CD14-positive monocyte (primary cell): ENCODE measurements at regions not wholly inside any gene's neighbourhood (a gene's known extent, or its start where the extent isn't known, plus 50 kb on each side); places are given as distances from the start of the nearest gene placed in this dataset.

Source experiments
- DNase-seq, 3 donors: peaks; one replicate each; pipeline ENCODE4 v3.0.0-alpha.2; 2011 to 2022
- H2AFZ ChIP-seq: 2 replicates; pipeline ENCODE4 v1.6.0; 2012; ENCODE audit warnings: mild to moderate bottlenecking, low read depth, low read length, inconsistent platforms; ENCODE audit not compliant: insufficient read depth, poor library complexity, severe bottlenecking
- H3K27ac ChIP-seq, 2 donors: 1 replicate in 1 of 2; 2 replicates in 1 of 2; pipeline ENCODE4 v1.5.1; 2012 to 2013; ENCODE audit warnings: low read length in 2 of 2, control low read depth in 1 of 2, inconsistent platforms in 1 of 2, low read depth in 1 of 2, mild to moderate bottlenecking in 1 of 2
- H3K27me3 ChIP-seq, 2 donors: one replicate each; pipeline versions ENCODE4 v1.6.0 to v1.6.1; 2011 to 2013; ENCODE audit warnings: low read length in 2 of 2; ENCODE audit not compliant: control insufficient read depth in 2 of 2, insufficient read depth in 2 of 2
- H3K36me3 ChIP-seq, 2 donors: replicated peaks in 1 of 2; 1 replicate in 1 of 2; 2 replicates in 1 of 2; pipeline versions ENCODE4 v1.5.1 to v1.6.1; 2012 to 2013; ENCODE audit warnings: low read length in 2 of 2, control low read depth in 1 of 2, inconsistent platforms in 1 of 2, mild to moderate bottlenecking in 1 of 2; ENCODE audit not compliant: insufficient read depth in 2 of 2, control insufficient read depth in 1 of 2
- H3K4me1 ChIP-seq, 2 donors: 1 replicate in 1 of 2; 2 replicates in 1 of 2; pipeline versions ENCODE4 v1.5.1 to v1.6.1; 2012 to 2013; ENCODE audit warnings: low read length in 2 of 2, control low read depth in 1 of 2, inconsistent platforms in 1 of 2, mild to moderate bottlenecking in 1 of 2, moderate library complexity in 1 of 2; ENCODE audit not compliant: insufficient read depth in 2 of 2, control insufficient read depth in 1 of 2
- H3K4me2 ChIP-seq: replicated peaks from 2 replicates; pipeline ENCODE3; 2012; ENCODE audit warnings: low read length, moderate library complexity, mild to moderate bottlenecking; ENCODE audit not compliant: poor library complexity, severe bottlenecking; ENCODE audit errors: extremely low read depth
- H3K4me3 ChIP-seq, 3 experiments: fragments of 200-600 bp in 1 of 3; sonication (generic) in 1 of 3; replicated peaks in 1 of 3; 1 replicate in 2 of 3; 2 replicates in 1 of 3; pipeline ENCODE4 v1.5.1; 2011 to 2013; ENCODE audit warnings: low read length in 3 of 3, mild to moderate bottlenecking in 3 of 3, control low read depth in 2 of 3, low read depth in 2 of 3, inconsistent platforms in 1 of 3, moderate library complexity in 1 of 3
- H3K79me2 ChIP-seq: 2 replicates; pipeline ENCODE4 v1.6.0; 2012; ENCODE audit warnings: mild to moderate bottlenecking, control low read depth, inconsistent platforms, low read length, moderate library complexity; ENCODE audit not compliant: insufficient read depth
- H3K9ac ChIP-seq: 2 replicates; pipeline ENCODE4 v1.6.0; 2017; ENCODE audit warnings: low read length, mild to moderate bottlenecking; ENCODE audit not compliant: insufficient read depth, poor library complexity, severe bottlenecking
- H3K9me3 ChIP-seq, 2 donors: replicated peaks in 1 of 2; 1 replicate in 1 of 2; 2 replicates in 1 of 2; pipeline versions ENCODE4 v1.5.1 to v1.6.1; 2012 to 2013; ENCODE audit warnings: low read length in 2 of 2, control low read depth in 1 of 2; ENCODE audit not compliant: control insufficient read depth in 1 of 2, insufficient read depth in 1 of 2
- H4K20me1 ChIP-seq: 2 replicates; pipeline ENCODE4 v1.6.0; 2012; ENCODE audit warnings: mild to moderate bottlenecking, low read length, control low read depth, moderate library complexity; ENCODE audit not compliant: insufficient read depth
- H3K27ac Mint-ChIP-seq, 7 donors: one replicate each; pipeline ENCODE4 v1.8.0; 2020; ENCODE audit warnings: mild to moderate bottlenecking in 7 of 7, mixed read lengths in 7 of 7, moderate library complexity in 6 of 7, inconsistent platforms in 2 of 7
- H3K27me3 Mint-ChIP-seq, 3 donors: one replicate each; pipeline ENCODE4 v1.8.0; 2021 to 2022; ENCODE audit warnings: low read depth in 3 of 3, mild to moderate bottlenecking in 3 of 3, mixed read lengths in 3 of 3, moderate library complexity in 3 of 3, inconsistent platforms in 1 of 3
- H3K36me3 Mint-ChIP-seq, 2 donors: one replicate each; pipeline ENCODE4 v1.8.0; 2020; ENCODE audit warnings: mixed read lengths in 2 of 2, inconsistent platforms in 1 of 2, mild to moderate bottlenecking in 1 of 2
- H3K4me1 Mint-ChIP-seq: one replicate; pipeline ENCODE4 v1.8.0; 2020; ENCODE audit warnings: mild to moderate bottlenecking, mixed read lengths
- H3K4me3 Mint-ChIP-seq, 2 donors: one replicate each; pipeline ENCODE4 v1.8.0; 2020; ENCODE audit warnings: mild to moderate bottlenecking in 2 of 2, mixed read lengths in 2 of 2, moderate library complexity in 1 of 2
- H3K9me3 Mint-ChIP-seq, 7 donors: one replicate each; pipeline ENCODE4 v1.8.0; 2020 to 2022; ENCODE audit warnings: mixed read lengths in 7 of 7, mild to moderate bottlenecking in 6 of 7, moderate library complexity in 6 of 7, inconsistent platforms in 2 of 7
- CTCF ChIP-seq: fragments of 200-600 bp; IDR thresholded peaks from one replicate; pipeline ENCODE4 v1.8.0; 2022; ENCODE audit warnings: antibody characterized with exemption, mild to moderate bottlenecking
- WGBS: methylation state at CpG from one replicate; pipeline ENCODE4 v1.1.5; 2013; ENCODE audit warnings: missing lambda C conversion rate; ENCODE audit not compliant: insufficient coverage; 5-methylcytosine and 5-hydroxymethylcytosine counted together
- intact Hi-C, 2 donors: fragments of 100-400 bp; cut with micrococcal nuclease; formaldehyde crosslinking; loops; one replicate each; pipeline versions ENCODE4 v1.15.0 to v1.15.1; 2023

- Mint-ChIP-seq H3K9me3 (peaks cover 0 to 5% (median 0%) of the 10 kb centered on the region in 7 donors), H3K27ac (no peak overlapping the region)
Observed at GRCh38 chr17:12521416-12521815, 144.3 kb upstream of the MYOCD start.

GRCh38 chr17:12522336-12522735, 143.4 kb upstream of the MYOCD start:
- 57% methylated on average over 4 of the region's 7 CpGs for WGBS
- no peak for DNase-seq
- no peak for TF ChIP-seq CTCF
- Histone ChIP-seq H3K27me3 (no peaks in the 10 kb centered on the region), H3K27ac (no peak overlapping the region), H3K36me3 (no peaks in the 10 kb centered on the region), H3K4me1 (no peaks in the 10 kb centered on the region), H3K9ac (no peak overlapping the region), H3K79me2 (no peaks in the 10 kb centered on the region), H3K9me3 (peaks cover 0 to 3% of the 10 kb centered on the region in 2 donors), H2AFZ (no peak overlapping the region), H3K4me3 (no peak overlapping the region), H4K20me1 (no peaks in the 10 kb centered on the region), H3K4me2 (no peak overlapping the region)
- intact Hi-C loops: no loop called here
- no peaks in the 10 kb centered on the region for H3K4me1 Mint-ChIP-seq
- peaks cover 0 to 5% (median 0%) of the 10 kb centered on the region in 3 donors for H3K27me3 Mint-ChIP-seq
- no peaks in the 10 kb centered on the region for H3K36me3 Mint-ChIP-seq
- no peak overlapping the region for H3K27ac Mint-ChIP-seq
- H3K4me3 Mint-ChIP-seq: no peak overlapping the region
- peaks cover 0 to 5% (median 0%) of the 10 kb centered on the region in 7 donors for H3K9me3 Mint-ChIP-seq

More at GRCh38 chr17:12521416-12521815, 144.3 kb upstream of the MYOCD start:
- Histone ChIP-seq H3K4me3 (no peak overlapping the region), H3K9ac (no peak overlapping the region), H3K4me2 (no peak overlapping the region), H3K9me3 (peaks cover 0 to 3% of the 10 kb centered on the region in 2 donors), H3K27ac (no peak overlapping the region), H3K36me3 (no peaks in the 10 kb centered on the region), H3K27me3 (no peaks in the 10 kb centered on the region), H3K4me1 (no peaks in the 10 kb centered on the region), H2AFZ (no peak overlapping the region), H3K79me2 (no peaks in the 10 kb centered on the region), H4K20me1 (no peaks in the 10 kb centered on the region)
- H3K4me1 Mint-ChIP-seq: no peaks in the 10 kb centered on the region
- intact Hi-C loops: no loop called here
- H3K36me3 Mint-ChIP-seq: no peaks in the 10 kb centered on the region
- WGBS: 17% methylated on average over 1 of the region's 7 CpGs
- H3K4me3 Mint-ChIP-seq: no peak overlapping the region
- no peak for DNase-seq
- TF ChIP-seq CTCF: no peak
- H3K27me3 Mint-ChIP-seq: peaks cover 0 to 5% (median 0%) of the 10 kb centered on the region in 3 donors
